ENCODE measurements at regions not wholly inside any gene's neighbourhood (a gene's known extent, or its start where the extent isn't known, plus 50 kb on each side); places are given as distances from the start of the nearest gene placed in this dataset.

DNA sequence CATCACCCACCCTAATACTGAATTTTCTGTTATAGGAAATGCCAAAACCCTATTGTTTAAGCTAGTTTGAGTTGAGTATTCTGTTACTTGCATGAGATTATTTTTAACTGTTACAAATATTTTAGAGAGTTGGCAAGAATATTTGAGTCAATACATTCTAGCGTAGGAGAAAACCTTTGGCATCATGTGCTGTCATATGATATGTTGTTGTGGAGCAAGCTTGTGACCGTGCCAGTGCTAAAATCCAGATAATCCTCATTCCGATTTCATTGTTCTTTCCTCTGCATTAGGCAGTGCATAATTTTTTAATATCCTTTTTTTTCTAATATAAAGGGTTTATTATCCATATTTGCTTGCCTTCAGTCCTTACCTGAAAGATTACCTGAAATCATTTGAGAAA is 168.0 kb upstream of the GMNC start:
- Histone ChIP-seq H3K4me3 (ENCODE audit: low read length) (no peak overlapping the region), H3K27ac (ENCODE audit: low read depth, low read length) (no peak overlapping the region), H3K4me1 (ENCODE audit: control insufficient read depth, insufficient read depth, low read length) (no peaks in the 10 kb centered on the region), H3K9me3 (ENCODE audit: control insufficient read depth, low read length) (no peaks in the 10 kb centered on the region), H3K9ac (ENCODE audit: extremely low read depth, low read length, poor library complexity, severe bottlenecking) (no peak overlapping the region), H3K27me3 (ENCODE audit: control insufficient read depth, insufficient read depth, low read length, poor library complexity, severe bottlenecking) (no peaks in the 10 kb centered on the region), H3K36me3 (ENCODE audit: control insufficient read depth, insufficient read depth, low read length) (no peaks in the 10 kb centered on the region)
- Mint-ChIP-seq H3K27me3 (ENCODE audit: insufficient read depth) (no peaks in the 10 kb centered on the region), H3K36me3 (ENCODE audit: low read depth) (no peaks in the 10 kb centered on the region), H3K4me3 (no peak overlapping the region), H3K27ac (no peak overlapping the region), H3K4me1 (no peaks in the 10 kb centered on the region), H3K9me3 (no peaks in the 10 kb centered on the region)
- TF ChIP-seq CTCF (conservative IDR thresholded peaks at IDR 0.05): no peak
- WGBS, 2 experiments (ENCODE audit: insufficient coverage in 1 of 2, insufficient read length in 1 of 2): 93 to 100% methylated on average over 1 to 3 of the region's 3 CpGs
- no peak for DNase-seq

DNA sequence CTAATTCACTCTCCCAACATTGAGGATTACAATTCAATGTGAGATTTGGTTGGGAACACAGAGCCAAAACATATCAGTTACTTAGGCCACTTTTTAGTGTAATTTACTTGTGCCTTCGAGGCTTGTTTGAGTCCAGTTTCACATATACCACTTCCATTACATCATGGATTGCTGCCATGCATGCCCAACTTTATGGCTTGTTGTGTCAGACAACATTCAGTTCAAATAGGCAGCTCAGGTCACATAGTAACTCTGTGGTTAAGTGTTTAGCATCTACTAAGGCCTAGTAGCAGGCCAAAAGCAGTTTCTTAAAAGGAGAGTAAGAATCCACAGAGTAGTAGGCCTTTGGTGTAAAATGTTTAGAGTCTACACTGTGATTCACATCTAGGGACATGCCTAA is 164.3 kb upstream of the GMNC start:
- Histone ChIP-seq H3K9me3 (ENCODE audit: control insufficient read depth, low read length) (no peaks in the 10 kb centered on the region), H3K4me3 (ENCODE audit: low read length) (no peak overlapping the region), H3K27ac (ENCODE audit: low read depth, low read length) (no peak overlapping the region), H3K9ac (ENCODE audit: extremely low read depth, low read length, poor library complexity, severe bottlenecking) (no peak overlapping the region), H3K27me3 (ENCODE audit: control insufficient read depth, insufficient read depth, low read length, poor library complexity, severe bottlenecking) (peaks cover 9% of the 10 kb centered on the region), H3K4me1 (ENCODE audit: control insufficient read depth, insufficient read depth, low read length) (peaks cover 3% of the 10 kb centered on the region), H3K36me3 (ENCODE audit: control insufficient read depth, insufficient read depth, low read length) (no peaks in the 10 kb centered on the region)
- Mint-ChIP-seq H3K27me3 (ENCODE audit: insufficient read depth) (peaks cover 3% of the 10 kb centered on the region), H3K27ac (no peak overlapping the region), H3K36me3 (ENCODE audit: low read depth) (no peaks in the 10 kb centered on the region), H3K9me3 (no peaks in the 10 kb centered on the region), H3K4me1 (peaks cover 6% of the 10 kb centered on the region), H3K4me3 (no peak overlapping the region)
- DNase-seq: no peak
- TF ChIP-seq CTCF (conservative IDR thresholded peaks at IDR 0.05): no peak
- 94 to 100% methylated on average over 1 of the region's 1 CpG for WGBS, 2 experiments (ENCODE audit: insufficient coverage in 1 of 2, insufficient read length in 1 of 2)

GRCh38 chr3:191020730-191021396 is 158.4 kb upstream of the GMNC start:
- no peak for TF ChIP-seq CTCF (conservative IDR thresholded peaks at IDR 0.05)
- peaks cover 3% of the 10 kb centered on the region for H3K9me3 Mint-ChIP-seq

More at GRCh38 chr3:191020730-191021396, 158.4 kb upstream of the GMNC start:
- H3K4me3 Mint-ChIP-seq: no peak overlapping the region
- peaks cover 16% of the 10 kb centered on the region for H3K4me1 Mint-ChIP-seq
- no peaks in the 10 kb centered on the region for H3K9me3 ChIP-seq (ENCODE audit: control insufficient read depth, low read length)
- no peak for DNase-seq
- no peak overlapping the region for H3K4me3 ChIP-seq (ENCODE audit: low read length)
- no peaks in the 10 kb centered on the region for H3K36me3 Mint-ChIP-seq (ENCODE audit: low read depth)
- peaks cover 9% of the 10 kb centered on the region for H3K27me3 ChIP-seq (ENCODE audit: control insufficient read depth, insufficient read depth, low read length, poor library complexity, severe bottlenecking)
- 94 to 100% methylated on average over 1 to 2 of the region's 2 CpGs for whole genome bisulfite sequencing, 2 experiments (ENCODE audit: insufficient coverage in 1 of 2, insufficient read length in 1 of 2)
- no peak overlapping the region for H3K27ac ChIP-seq (ENCODE audit: low read depth, low read length)
- H3K27me3 Mint-ChIP-seq (ENCODE audit: insufficient read depth): peaks cover 3% of the 10 kb centered on the region
- no peaks in the 10 kb centered on the region for H3K36me3 ChIP-seq (ENCODE audit: control insufficient read depth, insufficient read depth, low read length)
- H3K27ac Mint-ChIP-seq: no peak overlapping the region
- H3K9ac ChIP-seq (ENCODE audit: extremely low read depth, low read length, poor library complexity, severe bottlenecking): no peak overlapping the region
- H3K4me1 ChIP-seq (ENCODE audit: control insufficient read depth, insufficient read depth, low read length): peaks cover 15% of the 10 kb centered on the region

Measured in endodermal cell (in vitro differentiated cells).